Hepatocyte (in vitro differentiated cells): ENCODE measurements at regions not wholly inside any gene's neighbourhood (a gene's known extent, or its start where the extent isn't known, plus 50 kb on each side); places are given as distances from the start of the nearest gene placed in this dataset.
A peak's percentile ranks its signal among the peaks of the same experiment; 100 is the strongest.

Experiments used
- DNase-seq: peaks from one replicate; pipeline ENCODE4 v3.0.0-alpha.2; 2016; ENCODE audit warnings: low spot score
- H2AFZ ChIP-seq: fragments of 200-600 bp; sonication (generic); 2 replicates; pipeline ENCODE4 v1.6.0; 2016; ENCODE audit warnings: antibody characterized with exemption, mild to moderate bottlenecking
- H3K27ac ChIP-seq: fragments of 200-600 bp; sonication (generic); 2 replicates; pipeline ENCODE4 v1.5.1; 2016; ENCODE audit warnings: mild to moderate bottlenecking
- H3K27me3 ChIP-seq: fragments of 200-600 bp; sonication (generic); 2 replicates; pipeline ENCODE4 v1.6.1; 2016
- H3K36me3 ChIP-seq: fragments of 200-600 bp; sonication (generic); replicated peaks from 2 replicates; pipeline ENCODE4 v1.5.1; 2016; ENCODE audit warnings: low read depth; ENCODE audit not compliant: insufficient read depth
- H3K4me1 ChIP-seq: fragments of 200-600 bp; sonication (generic); 2 replicates; pipeline ENCODE4 v1.5.1; 2016; ENCODE audit warnings: mild to moderate bottlenecking, moderate library complexity; ENCODE audit not compliant: insufficient read depth
- H3K4me2 ChIP-seq: fragments of 200-600 bp; sonication (generic); 2 replicates; pipeline ENCODE4 v1.6.0; 2016
- H3K4me3 ChIP-seq: fragments of 200-600 bp; sonication (generic); 2 replicates; pipeline ENCODE4 v1.5.1; 2016; ENCODE audit warnings: mild to moderate bottlenecking
- H3K79me2 ChIP-seq: fragments of 200-600 bp; sonication (generic); 2 replicates; pipeline ENCODE4 v1.6.0; 2017; ENCODE audit warnings: mild to moderate bottlenecking
- H3K9me2 ChIP-seq: fragments of 200-600 bp; sonication (generic); replicated peaks from 2 replicates; pipeline ENCODE4 v1.6.0; 2017; ENCODE audit warnings: mild to moderate bottlenecking; ENCODE audit not compliant: insufficient read depth
- H3K9me3 ChIP-seq: fragments of 200-600 bp; sonication (generic); 2 replicates; pipeline ENCODE4 v1.5.1; 2016; ENCODE audit warnings: low read depth, mild to moderate bottlenecking
- H4K20me1 ChIP-seq: fragments of 200-600 bp; sonication (generic); 2 replicates; pipeline ENCODE4 v1.6.0; 2016; ENCODE audit warnings: mild to moderate bottlenecking; ENCODE audit not compliant: insufficient read depth, poor library complexity, severe bottlenecking
- EZH2 ChIP-seq: fragments of 200-600 bp; sonication (generic); IDR thresholded peaks from 2 replicates; pipeline ENCODE4 v1.6.1; 2016; ENCODE audit warnings: antibody characterized with exemption, mild to moderate bottlenecking, borderline replicate concordance
- EZH2phosphoT487 ChIP-seq: fragments of 200-600 bp; sonication (generic); IDR thresholded peaks from one replicate; pipeline ENCODE4 v1.6.1; 2018; ENCODE audit warnings: antibody characterized with exemption, mild to moderate bottlenecking, low read depth, moderate library complexity; ENCODE audit not compliant: unreplicated experiment, severe bottlenecking
- WGBS: methylation state at CpG from one replicate; pipeline ENCODE4 v1.1.6; 2016; ENCODE audit warnings: low lambda C conversion rate; ENCODE audit errors: missing lambda C conversion rate; 5-methylcytosine and 5-hydroxymethylcytosine counted together
- TF ChIP-seq, protein P1 (sequence below): fragments of 200-600 bp; sonication (generic); IDR thresholded peaks from 2 replicates; pipeline ENCODE4 v1.5.1; 2016; ENCODE audit warnings: antibody characterized with exemption, mild to moderate bottlenecking; ENCODE audit not compliant: poor library complexity

DNA sequence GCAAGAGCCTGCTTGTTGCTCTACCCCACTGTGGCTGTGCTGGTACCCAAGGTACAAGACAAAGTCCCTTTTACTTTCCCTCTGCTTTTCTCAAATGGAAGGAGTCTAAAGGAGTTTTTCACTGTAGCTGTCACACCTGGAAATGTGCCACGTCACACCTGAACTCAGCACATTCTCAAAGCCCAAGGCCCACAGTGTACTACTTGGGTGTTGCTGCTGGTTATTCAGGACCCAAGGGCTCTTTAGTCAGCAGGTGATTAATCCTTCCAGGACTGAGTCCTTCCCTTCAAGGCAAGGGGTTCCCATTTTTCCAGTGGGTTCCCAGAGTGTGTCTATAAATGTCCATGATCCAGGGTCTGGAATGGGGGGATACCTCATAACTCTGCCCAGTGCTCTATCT lies 63.2 kb upstream of the STK39 start:
- no peak for DNase-seq
- Histone ChIP-seq H3K9me3 (no peaks in the 10 kb centered on the region), H3K27me3 (no peaks in the 10 kb centered on the region), H3K9me2 (no peaks in the 10 kb centered on the region), H3K27ac (no peak overlapping the region), H3K4me1 (no peaks in the 10 kb centered on the region), H3K4me3 (no peak overlapping the region), H3K4me2 (no peak overlapping the region), H4K20me1 (no peaks in the 10 kb centered on the region), H3K36me3 (no peaks in the 10 kb centered on the region), H2AFZ (no peak overlapping the region), H3K79me2 (no peaks in the 10 kb centered on the region)
- TF ChIP-seq EZH2 (no peak), EZH2phosphoT487 (no peak)
- TF ChIP-seq, protein P1, sequence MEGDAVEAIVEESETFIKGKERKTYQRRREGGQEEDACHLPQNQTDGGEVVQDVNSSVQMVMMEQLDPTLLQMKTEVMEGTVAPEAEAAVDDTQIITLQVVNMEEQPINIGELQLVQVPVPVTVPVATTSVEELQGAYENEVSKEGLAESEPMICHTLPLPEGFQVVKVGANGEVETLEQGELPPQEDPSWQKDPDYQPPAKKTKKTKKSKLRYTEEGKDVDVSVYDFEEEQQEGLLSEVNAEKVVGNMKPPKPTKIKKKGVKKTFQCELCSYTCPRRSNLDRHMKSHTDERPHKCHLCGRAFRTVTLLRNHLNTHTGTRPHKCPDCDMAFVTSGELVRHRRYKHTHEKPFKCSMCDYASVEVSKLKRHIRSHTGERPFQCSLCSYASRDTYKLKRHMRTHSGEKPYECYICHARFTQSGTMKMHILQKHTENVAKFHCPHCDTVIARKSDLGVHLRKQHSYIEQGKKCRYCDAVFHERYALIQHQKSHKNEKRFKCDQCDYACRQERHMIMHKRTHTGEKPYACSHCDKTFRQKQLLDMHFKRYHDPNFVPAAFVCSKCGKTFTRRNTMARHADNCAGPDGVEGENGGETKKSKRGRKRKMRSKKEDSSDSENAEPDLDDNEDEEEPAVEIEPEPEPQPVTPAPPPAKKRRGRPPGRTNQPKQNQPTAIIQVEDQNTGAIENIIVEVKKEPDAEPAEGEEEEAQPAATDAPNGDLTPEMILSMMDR: no peak
- 89% methylated on average over 1 of the region's 1 CpG for WGBS

DNA sequence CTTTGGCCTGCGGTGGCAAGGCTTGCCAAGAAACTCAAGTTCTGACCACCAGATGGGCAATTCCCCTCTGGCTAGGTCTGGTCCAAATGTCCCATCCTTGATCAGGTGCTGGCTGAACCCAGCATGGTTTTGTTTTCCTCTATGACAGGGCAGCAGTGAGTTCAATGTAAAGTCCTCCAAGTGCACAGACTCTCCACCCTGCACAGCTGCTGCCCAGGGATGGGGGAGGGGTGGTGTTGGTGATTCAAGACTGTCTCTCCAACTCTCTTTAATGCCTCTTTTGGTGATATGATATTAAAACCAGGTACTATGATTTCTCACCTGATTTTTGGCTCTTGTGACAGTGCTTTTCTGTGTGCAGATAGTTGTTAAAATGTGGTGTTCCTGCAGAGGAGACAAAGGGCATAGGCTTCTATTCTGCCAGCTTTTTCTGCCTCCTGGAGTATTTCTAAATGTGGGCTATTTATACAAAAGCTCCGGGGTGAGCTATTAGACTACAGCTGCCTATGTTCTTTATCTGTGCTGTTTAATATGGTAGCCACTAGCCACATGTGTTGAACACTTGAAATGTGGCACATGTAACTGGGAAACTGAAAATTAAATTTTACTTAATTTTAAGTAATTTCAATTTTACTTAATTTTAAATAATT lies 64.0 kb upstream of the STK39 start:
- Histone ChIP-seq H2AFZ (no peak overlapping the region), H3K4me2 (peak overlapping the region; percentile 1), H3K36me3 (no peaks in the 10 kb centered on the region), H3K27ac (no peak overlapping the region), H3K9me3 (no peaks in the 10 kb centered on the region), H3K4me1 (no peaks in the 10 kb centered on the region), H3K9me2 (no peaks in the 10 kb centered on the region), H4K20me1 (no peaks in the 10 kb centered on the region), H3K4me3 (no peak overlapping the region), H3K27me3 (no peaks in the 10 kb centered on the region), H3K79me2 (no peaks in the 10 kb centered on the region)
- no peak for TF ChIP-seq EZH2
- TF ChIP-seq EZH2phosphoT487: no peak
- TF ChIP-seq, protein P1: no peak
- WGBS: 68% methylated on average over 2 of the region's 2 CpGs
- DNase-seq: no peak

- Histone ChIP-seq H3K79me2 (no peaks in the 10 kb centered on the region), H3K4me2 (peak overlapping the region; percentile 1), H3K9me2 (no peaks in the 10 kb centered on the region), H3K4me1 (no peaks in the 10 kb centered on the region), H3K27ac (no peak overlapping the region), H3K27me3 (no peaks in the 10 kb centered on the region), H2AFZ (no peak overlapping the region), H3K9me3 (no peaks in the 10 kb centered on the region), H3K4me3 (no peak overlapping the region), H4K20me1 (no peaks in the 10 kb centered on the region), H3K36me3 (no peaks in the 10 kb centered on the region)
- DNase-seq: no peak
- TF ChIP-seq EZH2 (no peak), EZH2phosphoT487 (no peak)
- TF ChIP-seq, protein P1: no peak
- 62% methylated on average over 1 of the region's 1 CpG for WGBS
Measured at GRCh38 chr2:168312036-168312822, 64.8 kb upstream of the STK39 start.
